GM12864 (cell line): ENCODE measurements at regions not wholly inside any gene's neighbourhood (a gene's known extent, or its start where the extent isn't known, plus 50 kb on each side); places are given as distances from the start of the nearest gene placed in this dataset.

Source experiments
- DNase-seq: peaks from one replicate; pipeline ENCODE4 v3.0.0-alpha.2; 2011; ENCODE audit warnings: low read depth
- H3K4me3 ChIP-seq: 2 replicates; pipeline ENCODE4 v1.5.1; 2011; ENCODE audit warnings: mild to moderate bottlenecking, low read depth, low read length, control low read depth
- CTCF ChIP-seq: IDR thresholded peaks from 2 replicates; pipeline ENCODE4 v1.5.1; 2011; ENCODE audit warnings: low read depth, mild to moderate bottlenecking, moderate library complexity, low read length, control low read depth, inconsistent platforms; ENCODE audit errors: missing control alignments

- TF ChIP-seq CTCF: no peak
- no peak overlapping the region for H3K4me3 ChIP-seq
- no peak for DNase-seq
Measured at GRCh38 chr15:62348623-62349022, 183.5 kb upstream of the C2CD4B start.

DNA sequence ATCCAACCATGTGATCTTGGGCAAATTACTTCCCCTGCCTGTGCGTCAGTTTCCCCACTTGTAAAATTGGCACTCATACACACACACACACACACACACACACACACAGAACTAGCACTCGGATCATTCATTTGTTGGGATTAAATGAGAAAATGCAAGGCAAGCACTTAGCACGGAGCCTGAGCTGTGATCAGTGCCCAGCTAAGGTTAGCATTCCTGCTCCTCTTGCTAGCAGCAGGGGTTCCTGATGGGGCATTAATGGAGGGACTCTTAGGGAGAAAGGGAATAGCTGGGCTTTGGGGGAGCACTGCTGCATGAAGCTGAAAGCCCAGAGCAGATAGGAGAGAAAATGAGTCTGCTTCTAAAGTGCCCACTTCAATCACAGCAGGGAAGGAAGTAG, 187.7 kb upstream of the C2CD4B start:
- no peak overlapping the region for H3K4me3 ChIP-seq
- TF ChIP-seq CTCF: no peak
- no peak for DNase-seq

GRCh38 chr15:62357431-62357830, 192.3 kb upstream of the C2CD4B start:
- H3K4me3 ChIP-seq: no peak overlapping the region
- no peak for DNase-seq
- TF ChIP-seq CTCF: no peak

DNA sequence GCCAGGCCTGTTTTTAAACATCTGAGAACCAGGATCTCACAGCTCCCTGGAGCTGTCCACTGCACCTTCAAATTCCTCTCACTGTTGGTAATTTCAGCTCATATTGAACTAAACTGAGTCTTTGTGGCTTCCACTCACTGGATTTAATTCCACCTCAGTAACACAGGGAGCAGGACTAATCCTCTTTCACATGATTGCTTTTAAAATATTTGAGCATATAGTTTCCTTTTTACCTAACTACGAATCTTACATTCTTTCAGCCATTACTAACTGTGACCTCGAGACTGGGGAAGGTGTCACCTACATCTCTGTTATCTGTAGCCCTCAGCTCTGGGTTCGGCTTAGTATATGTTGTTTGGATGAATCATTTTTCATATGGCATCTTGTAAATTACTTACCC, 194.3 kb upstream of the C2CD4B start:
- no peak for DNase-seq
- H3K4me3 ChIP-seq: no peak overlapping the region
- no peak for TF ChIP-seq CTCF

DNA sequence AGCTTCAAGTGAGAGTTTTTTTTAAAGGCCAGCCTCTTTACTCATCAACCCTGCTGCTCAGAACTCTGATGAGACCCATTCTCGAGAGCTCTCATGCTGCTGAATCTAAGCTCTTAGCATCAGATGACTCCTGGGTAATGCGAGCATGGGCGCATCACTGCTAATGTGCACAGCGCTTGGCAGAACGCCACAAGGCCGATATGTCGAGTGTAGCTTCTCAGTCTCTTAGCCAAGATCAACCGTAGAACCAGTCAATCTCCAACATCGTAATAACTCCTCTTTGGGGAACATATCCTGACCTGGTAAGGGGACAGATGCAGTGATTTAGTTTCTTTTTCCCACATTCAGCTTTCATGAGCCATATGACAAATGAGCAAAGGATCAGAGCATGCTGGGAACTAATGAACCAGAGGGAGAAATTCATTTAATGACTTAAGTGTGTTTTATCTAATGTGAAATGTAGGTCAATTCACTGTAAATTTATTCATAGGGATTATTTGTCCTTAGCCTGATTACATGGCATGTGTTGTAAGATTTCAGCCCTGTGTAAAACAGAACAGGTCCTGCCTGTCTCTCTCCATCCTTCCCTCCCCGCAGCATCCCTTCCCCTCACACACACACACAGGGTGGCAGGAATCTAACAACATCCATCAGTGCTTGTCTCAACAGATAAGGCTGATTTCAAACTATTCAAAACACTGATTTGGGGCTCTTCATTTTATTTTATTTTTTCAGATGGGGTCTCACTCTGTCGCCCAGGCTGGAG, 195.4 kb upstream of the C2CD4B start:
- TF ChIP-seq CTCF: no peak
- no peak for DNase-seq
- no peak overlapping the region for H3K4me3 ChIP-seq

GRCh38 chr15:62362144-62362543, 197.1 kb upstream of the C2CD4B start:
- no peak for TF ChIP-seq CTCF
- no peak for DNase-seq
- no peak overlapping the region for H3K4me3 ChIP-seq

DNA sequence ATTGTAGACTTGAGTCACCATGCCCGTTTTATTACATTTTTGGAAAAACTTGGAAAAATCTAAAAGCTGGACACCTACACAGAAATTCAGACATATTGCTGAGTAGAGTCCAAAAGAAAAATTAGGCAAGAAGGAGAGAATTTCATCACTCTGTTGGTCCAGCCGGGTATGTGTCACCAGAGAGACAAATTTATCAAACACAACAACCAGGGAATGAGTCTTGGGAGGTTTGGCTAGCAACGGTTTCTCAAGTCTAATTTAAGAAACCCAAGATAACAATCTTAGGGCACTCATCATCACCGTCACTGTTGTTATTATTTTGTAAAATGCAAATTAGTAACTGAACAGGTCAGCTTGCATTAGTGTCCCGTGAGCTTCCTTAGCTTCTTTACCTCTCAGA, 197.5 kb upstream of the C2CD4B start:
- H3K4me3 ChIP-seq: no peak overlapping the region
- TF ChIP-seq CTCF: no peak
- DNase-seq: no peak
